ENCODE measurements at regions not wholly inside any gene's neighbourhood (a gene's known extent, or its start where the extent isn't known, plus 50 kb on each side); places are given as distances from the start of the nearest gene placed in this dataset.

GRCh38 chr15:95940431-95940985 lies 390.0 kb upstream of the NR2F2 start:
- no peak for DNase-seq (ENCODE audit: insufficient read length, low spot score)
- no peak for FAIRE-seq

GRCh38 chr15:95944193-95944592 lies 386.3 kb upstream of the NR2F2 start:
- DNase-seq (ENCODE audit: insufficient read length, low spot score) (no peak), FAIRE-seq (no peak)

GRCh38 chr15:95944661-95945255 lies 385.7 kb upstream of the NR2F2 start:
- FAIRE-seq: no peak

GRCh38 chr15:95946241-95946640 lies 384.3 kb upstream of the NR2F2 start:
- FAIRE-seq (no peak), DNase-seq (ENCODE audit: insufficient read length, low spot score) (no peak)

More at GRCh38 chr15:95944661-95945255, 385.7 kb upstream of the NR2F2 start:
- no peak for DNase-seq (ENCODE audit: insufficient read length, low spot score)

- FAIRE-seq: no peak
- DNase-seq (ENCODE audit: insufficient read length, low spot score): no peak
These were observed 383.6 kb upstream of the NR2F2 start for GRCh38 chr15:95946926-95947325.

- FAIRE-seq: no peak
- DNase-seq (ENCODE audit: insufficient read length, low spot score): no peak
These were observed 382.1 kb upstream of the NR2F2 start for GRCh38 chr15:95948411-95948810.

GRCh38 chr15:95953032-95953431 lies 377.5 kb upstream of the NR2F2 start:
- DNase-seq (ENCODE audit: insufficient read length, low spot score) (no peak), FAIRE-seq (no peak)

GRCh38 chr15:95957861-95958260 lies 372.6 kb upstream of the NR2F2 start:
- DNase-seq (ENCODE audit: insufficient read length, low spot score): no peak
- no peak for FAIRE-seq

GRCh38 chr15:95958382-95958781 lies 372.1 kb upstream of the NR2F2 start:
- DNase-seq (ENCODE audit: insufficient read length, low spot score) (no peak), FAIRE-seq (no peak)

GRCh38 chr15:95968856-95969255 lies 361.6 kb upstream of the NR2F2 start:
- FAIRE-seq (no peak), DNase-seq (ENCODE audit: insufficient read length, low spot score) (no peak)

GRCh38 chr15:95970326-95970725 lies 360.2 kb upstream of the NR2F2 start:
- DNase-seq (ENCODE audit: insufficient read length, low spot score) (no peak), FAIRE-seq (no peak)

GRCh38 chr15:95972041-95972553 lies 358.4 kb upstream of the NR2F2 start:
- FAIRE-seq: no peak
- DNase-seq (ENCODE audit: insufficient read length, low spot score): no peak

GRCh38 chr15:95972812-95973211 lies 357.7 kb upstream of the NR2F2 start:
- DNase-seq (ENCODE audit: insufficient read length, low spot score) (no peak), FAIRE-seq (no peak)

GRCh38 chr15:95973566-95974256 lies 356.8 kb upstream of the NR2F2 start:
- no peak for FAIRE-seq
- no peak for DNase-seq (ENCODE audit: insufficient read length, low spot score)

- DNase-seq (ENCODE audit: insufficient read length, low spot score): no peak
- FAIRE-seq: no peak
These were observed 355.3 kb upstream of the NR2F2 start for GRCh38 chr15:95975212-95975611.

GRCh38 chr15:95979286-95979685 lies 351.2 kb upstream of the NR2F2 start:
- no peak for FAIRE-seq
- DNase-seq (ENCODE audit: insufficient read length, low spot score): no peak

GRCh38 chr15:95981209-95981608 lies 349.3 kb upstream of the NR2F2 start:
- no peak for DNase-seq (ENCODE audit: insufficient read length, low spot score)
- FAIRE-seq: no peak

- DNase-seq (ENCODE audit: insufficient read length, low spot score): no peak
- no peak for FAIRE-seq
These were observed 343.2 kb upstream of the NR2F2 start for GRCh38 chr15:95987299-95987698.

GRCh38 chr15:95987886-95988573 lies 342.5 kb upstream of the NR2F2 start:
- FAIRE-seq (no peak), DNase-seq (ENCODE audit: insufficient read length, low spot score) (no peak)

GRCh38 chr15:95988574-95988887 lies 342.0 kb upstream of the NR2F2 start:
- FAIRE-seq (no peak), DNase-seq (ENCODE audit: insufficient read length, low spot score) (no peak)

- DNase-seq (ENCODE audit: insufficient read length, low spot score): no peak
- no peak for FAIRE-seq
These were observed 341.1 kb upstream of the NR2F2 start for GRCh38 chr15:95989392-95989791.

GRCh38 chr15:95990833-95991232 lies 339.7 kb upstream of the NR2F2 start:
- DNase-seq (ENCODE audit: insufficient read length, low spot score): no peak
- FAIRE-seq: no peak
